ENCODE measurements at regions not wholly inside any gene's neighbourhood (a gene's known extent, or its start where the extent isn't known, plus 50 kb on each side); places are given as distances from the start of the nearest gene placed in this dataset.
"Not testable (repeated sequence)": the region's sequence is repeated elsewhere in the genome, so short reads cannot be mapped to it uniquely, and the experiment has no call there.

DNA sequence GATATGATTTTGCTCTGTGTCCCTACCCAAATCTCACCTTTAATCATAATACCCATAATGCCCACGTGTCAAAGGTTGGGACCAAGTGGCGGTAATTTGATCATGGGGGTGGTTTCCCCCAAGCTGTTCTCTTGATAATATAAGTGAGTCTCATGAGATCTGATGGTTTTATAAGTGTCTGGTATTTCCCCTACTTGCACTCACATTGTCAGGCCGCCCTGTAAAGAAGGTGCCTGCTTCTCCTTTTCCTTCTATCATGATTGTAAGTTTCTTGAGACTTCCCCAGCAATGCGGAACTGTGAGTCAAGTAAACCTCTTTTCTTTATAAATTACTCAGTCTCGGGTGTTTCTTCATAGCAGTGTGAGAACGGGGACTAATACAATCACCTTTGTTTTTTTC lies 279.8 kb downstream of the ARPP21 start:
- no peak for TF ChIP-seq POLR2AphosphoS5 (IDR thresholded peaks at IDR 0.05; ENCODE audit: low read depth, low read length)
- no peak for TF ChIP-seq POLR2A (IDR thresholded peaks at IDR 0.05; ENCODE audit: low read depth, low read length)
- TF ChIP-seq TAF1 (IDR thresholded peaks at IDR 0.05; ENCODE audit: borderline replicate concordance, low read depth, low read length): no peak
- FAIRE-seq (no peak), DNase-seq (ENCODE audit: insufficient read length) (no peak)

DNA sequence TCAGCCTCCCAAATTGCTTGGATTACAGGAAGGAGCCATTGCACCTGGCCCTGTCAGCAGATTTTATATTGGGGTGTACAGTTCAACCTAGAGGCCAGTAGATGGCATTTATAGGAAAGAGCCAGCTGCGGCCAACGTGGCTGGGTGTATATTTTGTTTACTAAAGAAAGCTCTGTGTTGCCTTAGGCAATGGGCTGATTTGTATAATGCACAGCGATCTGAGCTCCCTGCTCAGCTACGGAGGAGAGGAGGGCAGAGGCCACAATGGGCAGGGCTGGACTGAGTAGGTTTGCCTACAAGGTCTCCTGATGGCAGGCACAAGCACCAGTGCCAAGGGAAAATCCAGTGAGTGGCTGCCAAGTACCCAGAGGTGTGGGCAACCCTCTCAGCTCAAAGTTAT lies 282.4 kb downstream of the ARPP21 start:
- no peak for FAIRE-seq
- DNase-seq (ENCODE audit: insufficient read length): no peak
- no peak for TF ChIP-seq POLR2A (IDR thresholded peaks at IDR 0.05; ENCODE audit: low read depth, low read length)

DNA sequence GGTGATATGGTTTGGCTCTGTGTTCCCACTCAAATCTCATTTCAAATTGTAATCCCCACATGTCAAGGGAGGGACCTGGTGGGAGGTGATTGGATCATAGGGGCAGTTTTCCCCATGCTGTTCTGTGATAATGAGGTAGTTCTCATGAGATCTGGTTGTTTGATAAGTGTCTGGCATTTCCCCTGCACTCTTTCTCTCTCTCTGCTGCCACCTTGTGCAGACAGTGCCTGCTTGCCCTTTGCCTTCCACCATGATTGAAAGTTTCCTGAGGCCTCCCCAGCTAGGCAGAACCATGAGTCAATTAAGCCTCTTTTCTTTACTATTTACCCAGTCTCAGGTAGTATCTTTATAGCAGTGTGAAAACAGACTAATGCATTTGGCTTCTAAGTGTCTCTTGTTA lies 284.7 kb downstream of the ARPP21 start:
- FAIRE-seq: not testable (repeated sequence)

DNA sequence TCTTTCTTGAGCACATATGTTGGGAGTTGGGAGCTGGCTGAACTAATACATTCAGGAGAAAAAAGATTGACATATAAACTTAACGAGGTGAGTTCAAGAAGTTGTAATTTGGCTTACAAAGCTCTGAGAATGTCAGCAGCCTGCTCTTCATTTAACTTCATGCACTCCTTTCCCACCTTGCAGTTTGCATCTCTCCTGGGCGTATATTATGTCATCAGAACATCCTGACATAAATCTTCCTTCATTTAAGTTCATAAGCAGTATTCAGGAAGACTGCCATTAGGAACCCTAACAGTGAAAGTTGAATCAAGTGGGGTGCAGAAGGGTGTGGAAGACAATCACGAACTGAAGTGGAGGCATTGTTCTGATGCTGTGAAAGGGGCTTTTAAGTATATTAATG lies 288.1 kb downstream of the ARPP21 start:
- DNase-seq (ENCODE audit: insufficient read length) (no peak), FAIRE-seq (no peak)
- TF ChIP-seq TAF1 (IDR thresholded peaks at IDR 0.05; ENCODE audit: borderline replicate concordance, low read depth, low read length) (no peak), POLR2A (IDR thresholded peaks at IDR 0.05; ENCODE audit: low read depth, low read length) (no peak), POLR2AphosphoS5 (IDR thresholded peaks at IDR 0.05; ENCODE audit: low read depth, low read length) (no peak)

More for the DNA sequence above, 284.7 kb downstream of the ARPP21 start:
- DNase-seq (ENCODE audit: insufficient read length): not testable (repeated sequence)

DNA sequence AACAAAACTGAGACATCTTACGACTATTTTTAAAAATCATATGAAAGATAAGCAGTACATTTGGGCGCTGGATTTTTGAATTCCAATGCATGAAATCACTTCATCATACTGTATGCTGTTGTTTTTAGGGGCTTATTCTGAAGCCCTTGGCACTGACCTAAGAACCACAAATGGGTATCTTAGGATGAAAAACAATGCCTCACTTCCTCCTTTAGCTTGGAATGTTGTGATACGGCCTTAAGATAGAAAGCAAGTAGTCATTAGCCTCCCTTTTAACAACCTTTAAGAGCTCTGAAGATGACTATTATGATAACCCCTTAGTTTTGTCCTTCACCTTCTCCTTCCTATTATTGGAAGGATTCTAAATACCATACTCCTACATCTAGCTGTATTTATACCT lies 289.8 kb downstream of the ARPP21 start:
- FAIRE-seq: no peak
- TF ChIP-seq TAF1 (IDR thresholded peaks at IDR 0.05; ENCODE audit: borderline replicate concordance, low read depth, low read length): no peak
- TF ChIP-seq POLR2A (IDR thresholded peaks at IDR 0.05; ENCODE audit: low read depth, low read length): no peak
- no peak for TF ChIP-seq POLR2AphosphoS5 (IDR thresholded peaks at IDR 0.05; ENCODE audit: low read depth, low read length)

DNA sequence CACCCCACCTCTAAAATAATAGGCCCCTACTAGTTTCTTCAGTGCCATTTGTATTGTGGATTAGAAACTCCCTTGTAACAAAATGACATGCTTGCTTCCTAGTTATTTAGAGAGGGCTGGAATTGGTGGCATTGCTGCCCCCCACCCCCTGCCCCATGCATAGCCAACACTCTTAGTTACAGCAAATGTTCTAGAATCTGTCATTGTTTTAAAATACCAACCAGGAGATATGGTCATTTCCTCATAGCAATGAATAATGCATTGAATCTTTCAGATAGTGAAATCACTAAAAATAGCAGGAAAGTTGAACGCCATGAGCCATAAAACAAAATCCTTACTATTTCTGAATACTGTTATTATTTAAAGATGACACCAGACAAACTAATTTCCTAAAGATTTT lies 292.5 kb downstream of the ARPP21 start:
- TF ChIP-seq POLR2A (IDR thresholded peaks at IDR 0.05; ENCODE audit: low read depth, low read length) (no peak), TAF1 (IDR thresholded peaks at IDR 0.05; ENCODE audit: borderline replicate concordance, low read depth, low read length) (no peak), POLR2AphosphoS5 (IDR thresholded peaks at IDR 0.05; ENCODE audit: low read depth, low read length) (no peak)
- no peak for FAIRE-seq
- no peak for DNase-seq (ENCODE audit: insufficient read length)

More for the DNA sequence above, 289.8 kb downstream of the ARPP21 start:
- DNase-seq (ENCODE audit: insufficient read length): no peak

DNA sequence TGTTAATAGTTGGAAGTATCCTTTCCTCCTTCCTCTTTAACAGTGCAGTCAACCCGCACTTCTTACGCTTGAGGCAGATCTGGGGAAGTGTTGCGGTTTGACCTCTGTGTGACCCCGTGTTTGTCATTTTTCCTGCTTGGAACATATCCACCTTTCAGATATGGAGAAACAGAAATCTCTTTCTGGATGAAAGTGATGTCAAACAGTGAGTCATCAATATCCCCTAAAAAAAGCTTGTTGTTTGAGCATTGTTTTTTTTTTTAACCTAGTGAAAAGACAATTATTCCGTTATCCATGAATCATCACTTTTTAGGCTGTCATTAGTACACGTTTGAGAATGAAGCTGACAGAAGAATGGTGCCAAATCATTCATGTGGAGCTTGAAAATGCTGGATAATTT lies 293.7 kb downstream of the ARPP21 start:
- FAIRE-seq: no peak
- TF ChIP-seq TAF1 (IDR thresholded peaks at IDR 0.05; ENCODE audit: borderline replicate concordance, low read depth, low read length) (no peak), POLR2AphosphoS5 (IDR thresholded peaks at IDR 0.05; ENCODE audit: low read depth, low read length) (no peak), POLR2A (IDR thresholded peaks at IDR 0.05; ENCODE audit: low read depth, low read length) (no peak)
- DNase-seq (ENCODE audit: insufficient read length): no peak

DNA sequence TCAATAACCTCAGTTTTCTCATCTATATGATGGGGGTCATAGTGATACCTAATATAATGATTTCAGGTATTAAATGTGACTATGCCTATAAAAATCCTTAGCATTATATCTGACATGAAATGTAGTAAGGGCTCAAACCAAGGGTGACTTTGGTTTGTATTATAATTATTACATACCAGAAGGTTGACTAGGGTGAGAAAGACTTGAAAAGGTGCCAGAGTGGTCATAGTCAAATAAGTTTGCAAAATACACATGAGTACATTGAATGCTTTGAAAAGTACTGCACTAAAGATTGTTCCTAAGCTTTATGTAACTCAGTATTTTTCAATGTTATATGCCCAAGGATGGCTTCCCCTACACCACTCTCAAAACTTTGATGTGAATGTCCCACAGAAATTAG lies 297.2 kb downstream of the ARPP21 start:
- no peak for DNase-seq (ENCODE audit: insufficient read length)
- TF ChIP-seq TAF1 (IDR thresholded peaks at IDR 0.05; ENCODE audit: borderline replicate concordance, low read depth, low read length) (no peak), POLR2AphosphoS5 (IDR thresholded peaks at IDR 0.05; ENCODE audit: low read depth, low read length) (no peak), POLR2A (IDR thresholded peaks at IDR 0.05; ENCODE audit: low read depth, low read length) (no peak)
- FAIRE-seq: no peak

DNA sequence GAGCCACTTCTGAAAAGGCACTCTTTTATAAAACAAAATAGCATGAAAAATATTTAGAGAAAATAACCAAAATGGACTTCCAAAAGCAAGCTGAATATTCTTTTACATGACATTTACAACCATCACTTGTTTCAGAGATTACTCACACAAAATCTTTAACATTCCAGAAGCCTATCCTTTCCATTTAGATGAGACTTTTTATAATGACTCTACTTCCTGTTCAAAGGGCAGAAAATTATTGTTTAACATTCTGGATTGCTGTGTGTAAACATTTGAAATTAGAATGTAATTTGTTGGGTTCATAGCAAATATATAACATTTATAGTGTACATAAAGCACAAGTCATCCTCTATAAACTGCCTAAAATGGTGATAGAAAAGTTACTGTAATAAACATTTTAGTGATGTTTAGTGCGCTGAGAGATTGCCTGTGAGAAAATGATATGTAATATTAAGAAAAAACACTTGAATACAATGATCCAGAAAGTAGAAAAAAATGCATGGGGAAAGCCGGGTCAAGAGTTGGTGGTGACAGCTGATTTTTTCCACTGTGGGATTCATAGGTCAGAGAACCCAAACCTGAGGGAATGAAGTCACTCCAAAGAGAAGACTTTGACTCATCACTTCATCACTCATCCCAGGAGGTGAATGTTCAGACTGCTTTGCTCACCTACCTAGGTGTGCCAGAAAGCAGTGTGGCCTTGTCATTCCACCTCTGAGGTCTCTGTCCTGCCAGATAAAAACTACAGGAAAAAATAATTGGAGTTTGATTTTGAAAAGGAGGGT lies 305.8 kb downstream of the ARPP21 start:
- FAIRE-seq (no peak), DNase-seq (ENCODE audit: insufficient read length) (no peak)
- TF ChIP-seq TAF1 (IDR thresholded peaks at IDR 0.05; ENCODE audit: borderline replicate concordance, low read depth, low read length): no peak
- TF ChIP-seq POLR2A (IDR thresholded peaks at IDR 0.05; ENCODE audit: low read depth, low read length): no peak
- no peak for TF ChIP-seq POLR2AphosphoS5 (IDR thresholded peaks at IDR 0.05; ENCODE audit: low read depth, low read length)

DNA sequence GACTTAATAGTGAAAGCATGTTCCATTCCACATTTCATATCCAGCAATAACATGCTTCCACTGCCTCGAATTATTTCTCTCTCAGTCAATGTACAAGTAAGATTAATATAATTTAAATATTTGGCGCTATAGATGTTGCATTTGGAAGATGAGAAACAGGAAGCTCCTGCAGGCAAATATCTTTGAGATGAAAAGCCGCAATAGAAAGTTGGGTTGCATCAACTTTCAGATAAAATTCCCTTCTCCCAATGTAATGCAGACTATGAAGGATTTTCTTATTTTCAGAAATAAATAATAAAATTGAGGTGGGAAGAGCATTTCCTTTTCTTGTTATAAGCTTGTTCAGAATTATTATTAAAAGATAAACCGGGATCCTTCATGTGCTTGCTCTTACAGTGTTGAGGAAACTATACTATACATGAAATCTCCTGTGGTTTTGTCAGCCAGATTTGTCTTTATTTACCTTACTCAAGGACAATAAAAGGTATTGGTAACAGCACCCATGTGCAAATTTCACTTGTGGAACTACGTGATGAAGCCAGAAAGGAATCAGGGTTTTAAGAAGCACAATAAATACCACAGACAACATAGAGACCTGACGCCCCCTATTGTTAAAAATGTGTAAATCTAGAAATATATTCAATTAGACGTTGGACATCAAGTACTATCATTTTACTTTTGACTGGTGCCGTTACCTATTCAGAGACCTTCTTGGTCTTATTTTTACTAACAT lies 307.0 kb downstream of the ARPP21 start:
- DNase-seq (ENCODE audit: insufficient read length) (no peak), FAIRE-seq (no peak)
- no peak for TF ChIP-seq POLR2AphosphoS5 (IDR thresholded peaks at IDR 0.05; ENCODE audit: low read depth, low read length)
- TF ChIP-seq POLR2A (IDR thresholded peaks at IDR 0.05; ENCODE audit: low read depth, low read length): no peak
- no peak for TF ChIP-seq TAF1 (IDR thresholded peaks at IDR 0.05; ENCODE audit: borderline replicate concordance, low read depth, low read length)

DNA sequence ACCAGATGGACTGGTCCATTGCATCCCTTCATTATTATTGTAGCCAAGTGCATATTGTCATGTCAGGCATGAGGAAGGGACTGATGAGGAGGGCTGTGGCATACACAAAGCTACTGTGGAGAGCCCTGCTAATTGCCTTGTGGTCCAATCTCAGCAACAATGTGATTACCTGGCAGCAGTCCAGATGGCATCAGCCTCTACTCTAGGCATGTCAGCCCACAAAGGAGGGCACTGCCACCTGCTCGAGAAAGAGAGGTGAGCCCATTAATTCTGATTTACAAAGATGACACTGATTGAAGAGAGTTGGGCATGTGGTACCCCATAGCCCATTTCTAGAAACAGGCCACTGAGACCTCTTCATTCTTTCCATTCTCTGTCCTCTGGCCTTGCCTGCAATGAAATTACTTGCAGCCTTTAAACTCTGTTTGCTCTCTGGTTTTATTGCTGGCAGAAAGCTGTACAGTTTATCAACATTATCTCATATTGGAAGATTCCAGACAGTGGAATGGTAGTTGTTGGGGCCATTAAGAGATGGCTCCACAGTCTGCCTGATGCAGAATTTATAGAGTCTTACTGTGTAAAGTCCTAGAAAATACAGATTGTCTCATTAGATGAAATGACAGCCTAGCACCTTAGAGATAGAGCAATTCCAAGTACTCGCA lies 307.7 kb downstream of the ARPP21 start:
- DNase-seq (ENCODE audit: insufficient read length): no peak

DNA sequence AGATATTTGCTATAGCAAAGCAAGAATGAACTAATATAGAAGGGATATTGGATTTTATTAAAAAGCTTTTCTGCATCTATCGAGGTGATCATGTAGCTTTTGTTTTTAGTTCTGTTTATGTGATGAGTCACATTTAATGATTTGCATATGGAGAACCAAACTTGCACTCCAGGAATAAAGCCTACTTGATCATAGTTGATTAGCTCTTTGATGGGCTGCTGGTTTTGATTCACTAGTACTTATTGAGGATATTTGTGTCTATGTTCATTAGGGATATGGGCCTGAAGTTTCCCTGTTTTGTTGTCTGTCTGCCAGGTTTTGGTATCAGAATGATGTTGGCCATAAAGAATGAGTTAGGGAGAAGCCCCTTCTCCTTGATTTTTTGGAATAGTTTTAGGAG lies 310.7 kb downstream of the ARPP21 start:
- no peak for TF ChIP-seq POLR2A (IDR thresholded peaks at IDR 0.05; ENCODE audit: low read depth, low read length)
- no peak for TF ChIP-seq TAF1 (IDR thresholded peaks at IDR 0.05; ENCODE audit: borderline replicate concordance, low read depth, low read length)
- no peak for TF ChIP-seq POLR2AphosphoS5 (IDR thresholded peaks at IDR 0.05; ENCODE audit: low read depth, low read length)
- DNase-seq (ENCODE audit: insufficient read length) (no peak), FAIRE-seq (no peak)

More for the DNA sequence above, 307.7 kb downstream of the ARPP21 start:
- no peak for FAIRE-seq
- TF ChIP-seq POLR2A (IDR thresholded peaks at IDR 0.05; ENCODE audit: low read depth, low read length) (no peak), POLR2AphosphoS5 (IDR thresholded peaks at IDR 0.05; ENCODE audit: low read depth, low read length) (no peak), TAF1 (IDR thresholded peaks at IDR 0.05; ENCODE audit: borderline replicate concordance, low read depth, low read length) (no peak)
